HG03103 (cell line): ENCODE measurements at regions not wholly inside any gene's neighbourhood (a gene's known extent, or its start where the extent isn't known, plus 50 kb on each side); places are given as distances from the start of the nearest gene placed in this dataset.

Source experiments
- ATAC-seq: cut with Tn5 transposase; IDR thresholded peaks from one replicate; pipeline ENCODE4 v1.9.1; 2021; ENCODE audit warnings: low read depth; ENCODE audit not compliant: unreplicated experiment

GRCh38 chr9:115362101-115362500, 244.1 kb upstream of the TNC start:
- no peak for ATAC-seq

DNA sequence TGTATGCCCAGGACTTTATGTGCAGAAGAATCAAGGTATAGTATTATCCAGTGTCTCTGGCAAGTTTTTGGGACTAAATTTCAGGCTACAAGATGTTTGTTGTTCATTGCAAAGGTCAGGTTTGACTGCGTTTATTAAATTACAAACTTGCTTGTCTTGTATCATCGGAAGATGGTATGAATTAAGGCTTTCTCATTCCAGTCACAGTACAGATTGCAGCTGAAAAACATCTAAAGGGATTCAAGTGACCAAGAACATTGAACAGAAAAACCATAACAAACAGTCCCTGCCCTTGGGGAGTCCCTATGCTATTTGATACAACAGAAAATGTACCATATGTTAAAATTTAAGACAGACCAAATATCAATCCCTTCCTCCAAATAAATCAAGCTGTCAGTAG, 244.7 kb upstream of the TNC start:
- ATAC-seq = no peak

DNA sequence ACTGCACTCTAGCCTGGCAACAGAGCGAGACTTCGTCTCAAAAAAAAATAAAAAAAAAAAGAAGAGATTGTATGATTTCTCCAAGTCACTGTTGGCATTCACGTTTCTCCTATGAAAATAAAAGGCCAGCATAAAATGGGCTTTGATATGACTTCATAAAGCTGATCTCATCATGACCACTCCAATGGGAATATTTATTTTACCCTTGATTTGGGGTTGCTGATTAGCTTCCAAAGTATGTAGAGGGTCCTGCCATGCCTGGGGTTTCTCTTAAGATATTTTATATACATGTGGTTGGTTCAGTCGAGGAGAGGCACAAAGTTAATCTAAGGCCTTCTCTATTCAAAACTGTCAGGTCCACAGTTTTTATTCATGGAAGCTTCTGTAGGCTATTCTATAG, 247.0 kb upstream of the TNC start:
- no peak for ATAC-seq

DNA sequence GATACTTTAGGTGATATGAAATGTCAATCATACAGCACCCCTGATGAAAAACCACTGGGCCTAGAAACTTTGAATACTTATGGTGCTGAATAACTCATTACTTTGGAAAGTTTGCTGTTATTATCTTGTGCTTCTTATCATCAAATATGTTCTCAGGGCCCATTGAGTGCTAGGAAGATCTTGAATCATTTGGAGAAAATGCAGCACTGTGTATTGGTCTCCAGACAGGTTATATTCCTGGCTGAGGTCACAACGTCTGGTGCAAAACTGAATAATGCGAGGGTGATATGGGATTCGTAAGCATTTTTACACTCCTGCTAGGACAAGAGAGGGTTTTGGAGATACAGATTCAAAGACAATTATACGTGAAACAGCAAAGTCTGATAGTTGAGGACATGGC, 249.4 kb upstream of the TNC start:
- no peak for ATAC-seq

GRCh38 chr9:115367780-115368525, 250.0 kb upstream of the TNC start:
- no peak for ATAC-seq

DNA sequence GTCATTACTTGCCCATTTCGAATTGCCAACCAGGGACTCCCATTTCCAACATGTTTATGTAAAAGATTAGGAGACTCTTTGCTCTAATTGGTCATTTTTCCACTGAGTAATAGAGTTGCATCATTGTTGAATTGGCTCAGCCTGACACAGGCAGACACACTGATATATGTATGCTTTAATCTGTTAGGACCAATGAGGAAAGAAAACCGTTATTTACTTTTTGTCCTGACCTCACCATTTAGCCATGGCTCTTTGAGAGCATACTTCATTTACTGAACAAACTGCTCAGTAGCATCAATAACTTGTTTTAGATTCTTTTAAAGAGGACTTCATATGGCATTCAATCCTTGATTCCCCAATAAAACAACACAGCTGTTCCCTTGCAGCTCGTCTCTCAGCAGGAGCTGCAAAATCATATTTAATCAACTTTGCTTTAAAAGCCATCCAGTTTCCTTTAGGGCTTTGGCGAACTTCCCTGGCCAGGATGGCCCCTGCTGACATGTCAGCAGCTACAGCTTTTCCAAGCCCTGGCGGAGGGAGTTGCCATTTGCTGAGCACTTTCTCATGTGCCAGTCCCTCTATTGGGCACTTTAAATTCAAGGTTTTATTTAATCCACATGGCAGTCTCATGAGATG, 251.5 kb upstream of the TNC start:
- ATAC-seq = no peak

GRCh38 chr9:115373000-115373709, 255.2 kb upstream of the TNC start:
- ATAC-seq = no peak

GRCh38 chr9:115373710-115374045, 255.7 kb upstream of the TNC start:
- ATAC-seq = no peak

- ATAC-seq = no peak
Measured at GRCh38 chr9:115374724-115375268, 256.8 kb upstream of the TNC start.

DNA sequence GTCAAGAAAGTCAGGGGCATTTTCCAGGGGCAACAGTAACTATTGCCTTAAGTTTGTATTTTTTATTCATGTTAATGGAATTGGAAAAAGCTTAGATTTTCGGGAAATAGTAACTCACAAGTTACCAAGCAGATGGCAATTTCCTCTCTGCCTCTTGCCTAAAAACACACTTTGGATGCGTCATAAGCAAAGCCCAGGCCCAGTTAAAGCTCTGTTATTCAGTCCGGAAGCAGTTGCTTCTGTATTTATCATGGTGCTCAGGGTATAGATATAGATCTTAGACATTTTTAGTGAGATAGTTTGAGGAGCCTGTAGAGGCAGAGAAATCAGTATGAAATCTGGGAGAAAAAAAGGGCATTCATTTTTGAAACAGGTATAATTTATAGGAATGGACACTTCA, 260.3 kb upstream of the TNC start:
- ATAC-seq = no peak

- ATAC-seq = no peak
Measured at GRCh38 chr9:115378758-115379157, 260.8 kb upstream of the TNC start.

GRCh38 chr9:115379719-115380118, 261.8 kb upstream of the TNC start:
- ATAC-seq = no peak

- no peak for ATAC-seq
Measured at GRCh38 chr9:115382865-115383264, 264.9 kb upstream of the TNC start.

DNA sequence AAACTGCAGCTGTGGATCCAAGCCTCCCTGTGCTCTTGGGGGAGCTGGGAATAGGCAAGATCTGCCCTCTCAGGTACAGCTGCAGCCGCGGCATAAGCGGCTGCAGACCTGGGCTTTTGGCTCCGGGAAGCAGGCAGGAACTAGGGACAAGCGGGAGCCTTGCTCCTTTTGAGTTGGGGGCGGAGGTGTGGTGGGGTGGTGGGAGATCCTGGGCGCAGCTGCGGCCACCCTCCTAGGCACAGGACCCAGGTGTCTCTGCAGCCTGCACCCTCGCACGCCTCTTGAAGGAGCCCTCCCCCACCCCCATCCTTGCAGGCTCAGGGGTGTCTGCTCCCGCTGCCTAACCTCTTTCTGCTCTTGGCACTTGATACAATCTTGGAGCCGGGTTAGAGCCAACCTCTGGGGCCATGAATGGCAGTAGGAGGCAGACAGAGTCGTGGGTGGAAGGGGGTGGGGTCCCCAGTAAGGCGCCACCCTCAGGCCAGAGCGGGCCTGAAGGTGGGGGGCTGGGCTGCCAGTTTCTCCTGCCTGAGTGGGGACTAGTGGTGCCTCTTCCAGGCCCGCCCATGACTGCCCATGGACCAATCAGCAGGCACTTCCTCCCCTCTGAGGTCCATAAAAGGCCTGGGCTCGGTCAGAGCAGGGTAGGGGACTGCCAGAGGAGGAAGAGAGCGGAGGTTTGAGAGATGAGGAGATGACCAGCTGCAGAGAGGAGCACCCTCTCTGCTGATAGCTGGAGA, 267.6 kb upstream of the TNC start:
- no peak for ATAC-seq

DNA sequence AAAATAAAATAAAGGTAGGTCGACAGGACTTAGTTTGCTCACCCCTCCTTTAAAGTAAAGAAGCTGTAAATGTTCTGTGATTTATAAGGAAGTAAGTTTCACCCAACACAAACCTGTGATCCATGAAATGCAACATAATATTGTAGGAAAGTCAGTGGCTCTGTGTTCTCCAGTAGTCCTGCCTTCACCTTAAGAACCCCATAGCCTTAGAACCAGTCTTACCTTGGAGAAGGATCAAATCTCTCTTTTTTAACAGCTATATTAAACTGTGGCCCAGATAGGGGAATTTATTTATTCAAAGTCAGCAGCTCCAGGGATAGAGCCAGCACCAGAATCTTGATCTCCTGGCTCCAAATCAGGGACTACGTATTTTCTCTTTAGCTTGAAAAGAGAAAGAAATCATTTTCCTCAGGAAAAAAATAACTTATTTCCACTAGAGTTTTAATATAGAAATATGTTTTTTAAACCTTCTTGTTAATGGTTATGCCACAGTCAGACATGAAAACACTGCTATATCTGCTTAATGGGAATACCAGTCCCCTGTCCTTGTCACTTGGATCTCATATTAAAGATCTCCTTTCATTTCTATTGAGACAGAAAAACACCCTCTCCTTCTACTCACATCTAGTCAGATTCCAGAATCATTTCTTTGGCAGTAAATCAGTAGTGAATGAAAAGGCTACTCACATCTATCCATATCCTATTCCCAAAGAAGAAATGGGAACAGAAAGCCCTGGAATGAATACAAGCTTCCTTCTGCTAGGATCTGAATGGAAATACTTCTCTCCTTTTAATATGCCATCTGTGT, 269.2 kb upstream of the TNC start:
- ATAC-seq = no peak

DNA sequence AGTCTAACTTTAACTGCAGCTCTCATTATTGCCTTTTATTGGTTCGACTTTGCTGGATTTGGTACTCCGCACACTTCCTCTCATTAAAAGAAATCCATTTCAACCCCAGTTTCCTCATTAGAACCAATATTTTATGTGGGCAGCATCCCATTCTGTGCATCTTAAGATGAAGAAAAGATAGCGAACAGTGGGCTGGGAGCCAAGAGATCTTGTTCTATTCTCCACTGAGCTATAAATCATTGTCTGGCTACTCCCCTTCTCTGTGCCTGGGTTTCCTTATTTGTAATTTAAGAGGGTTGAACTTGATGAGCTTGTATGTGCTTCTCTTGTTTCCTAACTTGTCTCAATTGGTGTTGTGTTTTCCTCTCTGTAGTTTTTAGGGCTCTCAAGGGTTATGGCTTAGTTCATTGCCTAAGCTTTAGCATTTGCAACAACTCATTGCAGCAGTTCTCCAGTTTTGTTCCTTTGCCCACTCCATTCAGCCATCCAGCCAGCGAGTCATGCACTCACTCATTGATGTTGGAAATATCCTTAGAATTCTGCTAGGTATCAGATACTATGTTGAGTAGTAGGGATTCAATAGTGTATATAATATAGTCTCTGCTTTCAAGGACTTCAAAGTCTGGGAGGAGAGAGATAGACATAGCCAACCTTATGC, 273.3 kb upstream of the TNC start:
- ATAC-seq = no peak

GRCh38 chr9:115393976-115394775, 276.2 kb upstream of the TNC start:
- ATAC-seq = no peak

- no peak for ATAC-seq
Measured at GRCh38 chr9:115395511-115396021, 277.6 kb upstream of the TNC start.

GRCh38 chr9:115396071-115396529, 278.1 kb upstream of the TNC start:
- ATAC-seq = no peak
